Cardiac muscle cell (in vitro differentiated cells and primary cell): ENCODE measurements at regions not wholly inside any gene's neighbourhood (a gene's known extent, or its start where the extent isn't known, plus 50 kb on each side); places are given as distances from the start of the nearest gene placed in this dataset.

Experiments
- DNase-seq, 2 donors: peaks; one replicate each; pipeline versions ENCODE4 v3.0.0 to v3.0.0-alpha.2; 2010 to 2017; ENCODE audit warnings: low read depth in 1 of 2, low spot score in 1 of 2
- H3K27ac ChIP-seq: fragments of 200-600 bp; sonication (generic); 2 replicates; pipeline ENCODE4 v1.5.1; 2016
- H3K27me3 ChIP-seq: fragments of 200-600 bp; sonication (generic); 2 replicates; pipeline ENCODE4 v1.6.0; 2016; ENCODE audit warnings: control low read depth
- H3K36me3 ChIP-seq: fragments of 200-600 bp; sonication (generic); 2 replicates; pipeline ENCODE4 v1.5.1; 2016; ENCODE audit warnings: control low read depth
- H3K4me1 ChIP-seq: fragments of 200-600 bp; sonication (generic); 2 replicates; pipeline ENCODE4 v1.8.1; 2017; ENCODE audit warnings: low read depth, mild to moderate bottlenecking, mixed run types
- H3K4me3 ChIP-seq: fragments of 200-600 bp; sonication (generic); 2 replicates; pipeline ENCODE4 v1.5.1; 2016; ENCODE audit warnings: mild to moderate bottlenecking
- H3K9me3 ChIP-seq: fragments of 200-600 bp; sonication (generic); 2 replicates; pipeline ENCODE4 v1.5.1; 2017; ENCODE audit warnings: low read depth, mild to moderate bottlenecking, control low read depth
- TF ChIP-seq, protein P1 (sequence below): IDR thresholded peaks from 2 replicates; pipeline ENCODE4 v1.5.1; 2012; ENCODE audit warnings: low read depth, mild to moderate bottlenecking, low read length

DNA sequence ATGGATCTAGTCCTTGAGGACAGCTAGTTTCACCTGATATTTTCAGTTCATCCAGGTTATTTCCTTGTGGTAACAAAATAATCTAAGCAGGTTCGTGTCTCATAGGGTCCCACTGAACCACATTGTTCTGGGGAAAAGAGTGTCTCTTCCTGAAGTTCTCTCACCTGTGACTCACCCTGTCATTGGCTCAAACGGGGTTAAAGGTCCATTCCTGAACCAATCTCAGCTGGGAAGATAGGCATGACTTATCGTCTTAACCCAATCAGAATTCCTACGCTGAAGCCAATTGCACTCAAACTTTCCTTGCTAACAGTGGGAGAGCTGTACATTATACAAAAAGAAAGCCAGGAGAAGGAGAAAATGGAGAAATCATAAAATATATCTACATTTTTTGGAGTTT, 475.8 kb downstream of the TOX3 start:
- no peaks in the 10 kb centered on the region for H3K27me3 ChIP-seq
- H3K9me3 ChIP-seq, result no peaks in the 10 kb centered on the region
- TF ChIP-seq, protein P1, sequence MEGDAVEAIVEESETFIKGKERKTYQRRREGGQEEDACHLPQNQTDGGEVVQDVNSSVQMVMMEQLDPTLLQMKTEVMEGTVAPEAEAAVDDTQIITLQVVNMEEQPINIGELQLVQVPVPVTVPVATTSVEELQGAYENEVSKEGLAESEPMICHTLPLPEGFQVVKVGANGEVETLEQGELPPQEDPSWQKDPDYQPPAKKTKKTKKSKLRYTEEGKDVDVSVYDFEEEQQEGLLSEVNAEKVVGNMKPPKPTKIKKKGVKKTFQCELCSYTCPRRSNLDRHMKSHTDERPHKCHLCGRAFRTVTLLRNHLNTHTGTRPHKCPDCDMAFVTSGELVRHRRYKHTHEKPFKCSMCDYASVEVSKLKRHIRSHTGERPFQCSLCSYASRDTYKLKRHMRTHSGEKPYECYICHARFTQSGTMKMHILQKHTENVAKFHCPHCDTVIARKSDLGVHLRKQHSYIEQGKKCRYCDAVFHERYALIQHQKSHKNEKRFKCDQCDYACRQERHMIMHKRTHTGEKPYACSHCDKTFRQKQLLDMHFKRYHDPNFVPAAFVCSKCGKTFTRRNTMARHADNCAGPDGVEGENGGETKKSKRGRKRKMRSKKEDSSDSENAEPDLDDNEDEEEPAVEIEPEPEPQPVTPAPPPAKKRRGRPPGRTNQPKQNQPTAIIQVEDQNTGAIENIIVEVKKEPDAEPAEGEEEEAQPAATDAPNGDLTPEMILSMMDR, result no peak
- H3K36me3 ChIP-seq, result no peaks in the 10 kb centered on the region
- DNase-seq, result no peak
- no peak overlapping the region for H3K4me3 ChIP-seq
- no peak overlapping the region for H3K27ac ChIP-seq
- no peaks in the 10 kb centered on the region for H3K4me1 ChIP-seq

DNA sequence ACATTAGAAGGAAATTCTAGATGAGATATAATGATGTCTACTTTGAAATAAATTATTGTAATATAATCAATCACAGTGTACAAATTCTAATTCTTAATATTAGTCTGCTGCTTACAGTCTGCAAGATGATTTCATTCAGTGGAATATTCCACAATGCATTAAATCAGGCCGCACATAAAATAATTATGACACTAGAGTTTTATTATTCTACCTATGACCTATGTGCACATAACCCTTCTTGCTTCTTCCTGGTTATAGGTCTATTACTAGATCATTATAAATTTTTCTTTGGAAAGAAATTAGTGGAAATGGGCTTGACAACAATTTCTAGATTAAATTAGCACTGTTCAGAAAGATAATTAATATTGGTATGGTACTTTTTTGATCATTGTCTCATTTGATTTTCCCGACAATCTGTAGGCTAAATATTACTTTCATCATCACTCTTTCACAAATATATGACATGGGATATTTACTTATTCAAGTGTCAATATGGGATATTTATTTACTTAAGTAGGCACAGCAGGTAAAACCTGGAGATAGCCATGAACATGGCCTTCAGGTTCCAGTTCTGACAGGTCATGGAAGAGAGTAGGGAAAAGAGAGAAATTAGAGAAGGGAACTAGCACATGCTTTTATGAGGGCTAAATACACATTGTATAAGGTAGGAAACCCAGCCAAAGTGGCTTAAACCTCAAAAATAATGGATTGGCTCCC, 476.4 kb downstream of the TOX3 start:
- TF ChIP-seq, protein P1, result no peak
- no peak for DNase-seq

DNA sequence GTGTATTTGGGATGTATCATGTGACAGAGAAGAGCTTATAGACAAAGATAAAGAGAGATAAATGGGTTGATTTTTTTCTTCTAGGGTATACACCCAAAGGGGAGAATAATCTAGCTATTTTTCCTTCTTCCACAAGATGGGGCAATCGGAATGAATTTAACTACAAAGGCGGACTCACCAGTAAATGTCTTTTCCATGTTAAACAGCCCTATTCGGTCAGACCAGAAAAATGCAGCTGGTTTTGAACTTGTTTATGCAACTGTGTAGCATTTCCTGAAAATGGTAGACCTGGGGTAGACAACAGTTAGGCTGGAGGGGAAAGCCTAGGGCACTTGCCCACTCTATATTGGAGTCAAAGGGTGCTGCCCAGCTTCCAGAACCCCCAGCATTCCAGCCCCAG, 477.1 kb downstream of the TOX3 start:
- Histone ChIP-seq H3K4me1 (no peaks in the 10 kb centered on the region), H3K27ac (no peak overlapping the region), H3K4me3 (no peak overlapping the region), H3K9me3 (no peaks in the 10 kb centered on the region), H3K36me3 (no peaks in the 10 kb centered on the region), H3K27me3 (no peaks in the 10 kb centered on the region)
- TF ChIP-seq, protein P1, result peak; percentile 21
- peak; percentile 27 to 32 for DNase-seq

More for the DNA sequence above, 476.4 kb downstream of the TOX3 start:
- no peak overlapping the region for H3K4me3 ChIP-seq
- no peaks in the 10 kb centered on the region for H3K9me3 ChIP-seq
- no peaks in the 10 kb centered on the region for H3K27me3 ChIP-seq
- H3K27ac ChIP-seq, result no peak overlapping the region
- no peaks in the 10 kb centered on the region for H3K4me1 ChIP-seq
- H3K36me3 ChIP-seq, result no peaks in the 10 kb centered on the region

DNA sequence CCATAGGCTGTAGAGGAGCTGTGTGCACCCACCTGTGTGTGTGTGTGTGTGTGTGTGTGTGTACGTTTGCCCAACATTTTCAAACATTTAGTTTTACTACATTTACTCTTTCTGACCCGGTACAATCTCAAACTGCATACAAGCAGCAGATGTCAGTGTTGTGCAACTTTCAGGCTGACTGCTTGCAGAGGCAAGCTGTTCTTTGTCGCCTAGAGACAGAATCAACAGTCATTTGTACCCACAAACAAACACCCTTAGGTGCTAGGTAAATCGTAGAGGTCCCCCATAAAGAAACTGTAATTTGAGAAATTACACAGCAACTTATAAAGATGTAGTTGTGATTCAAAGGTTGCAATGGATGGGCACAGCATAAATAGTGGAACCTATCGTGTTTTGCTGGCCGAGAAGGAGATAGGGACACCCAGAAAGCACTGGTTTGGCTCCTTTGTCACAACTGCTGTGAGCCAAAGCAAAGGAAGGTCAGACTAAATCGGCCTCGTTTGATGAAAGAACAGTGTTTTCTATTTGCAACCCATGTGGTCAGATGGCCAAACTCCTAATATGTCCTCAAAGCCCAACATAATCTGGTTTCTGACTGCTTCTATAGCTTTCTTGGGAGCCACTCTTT, 478.4 kb downstream of the TOX3 start:
- no peaks in the 10 kb centered on the region for H3K27me3 ChIP-seq
- TF ChIP-seq, protein P1, result no peak
- no peaks in the 10 kb centered on the region for H3K36me3 ChIP-seq
- peak; percentile 21 to 51 for DNase-seq
- no peaks in the 10 kb centered on the region for H3K9me3 ChIP-seq
- no peak overlapping the region for H3K4me3 ChIP-seq
- no peaks in the 10 kb centered on the region for H3K4me1 ChIP-seq
- no peak overlapping the region for H3K27ac ChIP-seq

DNA sequence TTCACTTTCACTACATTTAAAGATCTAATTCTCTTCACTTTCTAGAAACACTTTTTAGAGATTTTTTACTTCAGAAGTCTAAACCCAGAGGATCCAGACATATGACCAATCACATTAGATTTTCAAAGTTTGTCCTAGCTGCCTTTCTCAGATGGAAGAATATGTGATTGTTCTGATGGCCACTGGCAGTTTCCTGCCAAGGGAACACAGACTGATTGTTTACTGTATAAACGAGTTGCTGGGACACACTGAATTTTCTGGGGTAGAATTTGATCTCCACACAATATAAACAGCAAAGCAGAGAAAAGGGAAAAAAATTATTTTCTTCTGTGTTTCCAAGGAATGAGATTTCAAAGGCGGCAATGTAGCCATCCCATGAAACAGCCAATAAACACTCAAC, 480.0 kb downstream of the TOX3 start:
- no peaks in the 10 kb centered on the region for H3K4me1 ChIP-seq
- TF ChIP-seq, protein P1, result no peak
- DNase-seq, result no peak

More for the DNA sequence above, 480.0 kb downstream of the TOX3 start:
- Histone ChIP-seq H3K36me3 (no peaks in the 10 kb centered on the region), H3K4me3 (no peak overlapping the region), H3K27me3 (no peaks in the 10 kb centered on the region), H3K27ac (no peak overlapping the region), H3K9me3 (no peaks in the 10 kb centered on the region)
